ENCODE measurements at regions not wholly inside any gene's neighbourhood (a gene's known extent, or its start where the extent isn't known, plus 50 kb on each side); places are given as distances from the start of the nearest gene placed in this dataset.
"Not testable (repeated sequence)": the region's sequence is repeated elsewhere in the genome, so short reads cannot be mapped to it uniquely, and the experiment has no call there.

- Mint-ChIP-seq H3K9me3 (ENCODE audit: unreplicated experiment) (peaks cover 18% of the 10 kb centered on the region), H3K36me3 (ENCODE audit: insufficient read depth, unreplicated experiment) (no peaks in the 10 kb centered on the region), H3K27ac (ENCODE audit: unreplicated experiment) (no peak overlapping the region), H3K4me3 (ENCODE audit: unreplicated experiment) (no peak overlapping the region), H3K4me1 (ENCODE audit: low read depth, unreplicated experiment) (peaks cover 8% of the 10 kb centered on the region), H3K27me3 (ENCODE audit: insufficient read depth, unreplicated experiment) (no peaks in the 10 kb centered on the region)
- H3K36me3 ChIP-seq (ENCODE audit: control insufficient read depth, insufficient read depth, low read length) = no peaks in the 10 kb centered on the region
- peaks cover 5% of the 10 kb centered on the region; the same call in 1 of the 2 replicates for H3K4me1 ChIP-seq
- no TSS peak for BruUV-seq (replicated peaks)
- TF ChIP-seq CTCF (IDR thresholded peaks at IDR 0.05; ENCODE audit: insufficient read depth in 1 of 2, low read depth in 1 of 2, low read length in 1 of 2, severe bottlenecking in 1 of 2, unreplicated experiment in 1 of 2) = no peak
- ChIA-PET CTCF (no interaction called here), POLR2A (no interaction called here)
- no peak overlapping the region for H3K4me3 ChIP-seq (ENCODE audit: low read depth, low read length)
- DNase-seq = no peak
- no peaks in the 10 kb centered on the region for H3K27me3 ChIP-seq (replicated peaks; ENCODE audit: control insufficient read depth, insufficient read depth, low read length)
- peaks cover 7% of the 10 kb centered on the region; the same call in 1 of the 2 replicates for H3K9me3 ChIP-seq
- intact Hi-C loops (cut with micrococcal nuclease; ENCODE audit: unreplicated experiment) = no loop called here
These were observed 196.2 kb downstream of the SLC38A4 start for GRCh38 chr12:46629331-46630229.

GRCh38 chr12:46628176-46628575 is 197.6 kb downstream of the SLC38A4 start:
- DNase-seq = no peak
- H3K9me3 Mint-ChIP-seq (ENCODE audit: unreplicated experiment) = peaks cover 8% of the 10 kb centered on the region
- POLR2A ChIA-PET = no interaction called here
- peaks cover 6% of the 10 kb centered on the region; the same call in 1 of the 2 replicates for H3K9me3 ChIP-seq
- H3K4me3 Mint-ChIP-seq (ENCODE audit: unreplicated experiment) = no peak overlapping the region
- no peak overlapping the region for H3K4me3 ChIP-seq (ENCODE audit: low read depth, low read length)
- no peaks in the 10 kb centered on the region for H3K27me3 Mint-ChIP-seq (ENCODE audit: insufficient read depth, unreplicated experiment)
- H3K36me3 Mint-ChIP-seq (ENCODE audit: insufficient read depth, unreplicated experiment) = no peaks in the 10 kb centered on the region
- no peak overlapping the region for H3K27ac Mint-ChIP-seq (ENCODE audit: unreplicated experiment)
- H3K4me1 Mint-ChIP-seq (ENCODE audit: low read depth, unreplicated experiment) = peaks cover 8% of the 10 kb centered on the region
- peaks cover 5% of the 10 kb centered on the region; the same call in 1 of the 2 replicates for H3K4me1 ChIP-seq
- TF ChIP-seq CTCF (IDR thresholded peaks at IDR 0.05; ENCODE audit: insufficient read depth in 1 of 2, low read depth in 1 of 2, low read length in 1 of 2, severe bottlenecking in 1 of 2, unreplicated experiment in 1 of 2) = no peak
- intact Hi-C loops (cut with micrococcal nuclease; ENCODE audit: unreplicated experiment) = no loop called here
- no peaks in the 10 kb centered on the region for H3K27me3 ChIP-seq (replicated peaks; ENCODE audit: control insufficient read depth, insufficient read depth, low read length)
- BruUV-seq (replicated peaks) = no TSS peak
- H3K36me3 ChIP-seq (ENCODE audit: control insufficient read depth, insufficient read depth, low read length) = no peaks in the 10 kb centered on the region
- CTCF ChIA-PET = no interaction called here

- H3K27ac Mint-ChIP-seq (ENCODE audit: unreplicated experiment) = no peak overlapping the region
- intact Hi-C loops (cut with micrococcal nuclease; ENCODE audit: unreplicated experiment) = no loop called here
- Histone ChIP-seq H3K4me1 (peaks cover 5% of the 10 kb centered on the region; the same call in 1 of the 2 replicates), H3K4me3 (ENCODE audit: low read depth, low read length) (no peak overlapping the region), H3K9me3 (peaks cover 1% of the 10 kb centered on the region; the same call in 1 of the 2 replicates), H3K36me3 (ENCODE audit: control insufficient read depth, insufficient read depth, low read length) (no peaks in the 10 kb centered on the region), H3K27me3 (replicated peaks; ENCODE audit: control insufficient read depth, insufficient read depth, low read length) (no peaks in the 10 kb centered on the region)
- no peak overlapping the region for H3K4me3 Mint-ChIP-seq (ENCODE audit: unreplicated experiment)
- ChIA-PET POLR2A (no interaction called here), CTCF (no interaction called here)
- H3K27me3 Mint-ChIP-seq (ENCODE audit: insufficient read depth, unreplicated experiment) = no peaks in the 10 kb centered on the region
- no peaks in the 10 kb centered on the region for H3K36me3 Mint-ChIP-seq (ENCODE audit: insufficient read depth, unreplicated experiment)
- no peak for TF ChIP-seq CTCF (IDR thresholded peaks at IDR 0.05; ENCODE audit: insufficient read depth in 1 of 2, low read depth in 1 of 2, low read length in 1 of 2, severe bottlenecking in 1 of 2, unreplicated experiment in 1 of 2)
- BruUV-seq (replicated peaks) = no TSS peak
- no peak for DNase-seq
- H3K4me1 Mint-ChIP-seq (ENCODE audit: low read depth, unreplicated experiment) = peaks cover 8% of the 10 kb centered on the region
- peaks cover 3% of the 10 kb centered on the region for H3K9me3 Mint-ChIP-seq (ENCODE audit: unreplicated experiment)
These were observed 198.1 kb downstream of the SLC38A4 start for GRCh38 chr12:46627686-46628085.

GRCh38 chr12:46619474-46619873 is 206.3 kb downstream of the SLC38A4 start:
- BruUV-seq (replicated peaks); H3K27me3 ChIP-seq (replicated peaks; ENCODE audit: control insufficient read depth, insufficient read depth, low read length); intact Hi-C loops (cut with micrococcal nuclease; ENCODE audit: unreplicated experiment); H3K36me3 ChIP-seq (ENCODE audit: control insufficient read depth, insufficient read depth, low read length); H3K36me3 Mint-ChIP-seq (ENCODE audit: insufficient read depth, unreplicated experiment); H3K4me1 ChIP-seq; H3K4me3 ChIP-seq (ENCODE audit: low read depth, low read length); H3K4me3 Mint-ChIP-seq (ENCODE audit: unreplicated experiment); H3K27ac Mint-ChIP-seq (ENCODE audit: unreplicated experiment); DNase-seq; CTCF ChIA-PET; H3K27me3 Mint-ChIP-seq (ENCODE audit: insufficient read depth, unreplicated experiment); POLR2A ChIA-PET; H3K4me1 Mint-ChIP-seq (ENCODE audit: low read depth, unreplicated experiment): not testable (repeated sequence)
- H3K9me3 ChIP-seq = peaks cover 10% of the 10 kb centered on the region
- peaks cover 26% of the 10 kb centered on the region for H3K9me3 Mint-ChIP-seq (ENCODE audit: unreplicated experiment)

GRCh38 chr12:46617737-46618136 is 208.1 kb downstream of the SLC38A4 start:
- H3K27me3 ChIP-seq (replicated peaks; ENCODE audit: control insufficient read depth, insufficient read depth, low read length); H3K36me3 Mint-ChIP-seq (ENCODE audit: insufficient read depth, unreplicated experiment); DNase-seq; H3K4me3 Mint-ChIP-seq (ENCODE audit: unreplicated experiment); CTCF ChIA-PET; H3K36me3 ChIP-seq (ENCODE audit: control insufficient read depth, insufficient read depth, low read length); H3K4me1 Mint-ChIP-seq (ENCODE audit: low read depth, unreplicated experiment); H3K4me1 ChIP-seq; BruUV-seq (replicated peaks); H3K4me3 ChIP-seq (ENCODE audit: low read depth, low read length); intact Hi-C loops (cut with micrococcal nuclease; ENCODE audit: unreplicated experiment); POLR2A ChIA-PET; H3K27me3 Mint-ChIP-seq (ENCODE audit: insufficient read depth, unreplicated experiment); H3K27ac Mint-ChIP-seq (ENCODE audit: unreplicated experiment): not testable (repeated sequence)
- peaks cover 26% of the 10 kb centered on the region for H3K9me3 Mint-ChIP-seq (ENCODE audit: unreplicated experiment)
- H3K9me3 ChIP-seq = peaks cover 13% of the 10 kb centered on the region
